ENCODE measurements at regions not wholly inside any gene's neighbourhood (a gene's known extent, or its start where the extent isn't known, plus 50 kb on each side); places are given as distances from the start of the nearest gene placed in this dataset.

DNA sequence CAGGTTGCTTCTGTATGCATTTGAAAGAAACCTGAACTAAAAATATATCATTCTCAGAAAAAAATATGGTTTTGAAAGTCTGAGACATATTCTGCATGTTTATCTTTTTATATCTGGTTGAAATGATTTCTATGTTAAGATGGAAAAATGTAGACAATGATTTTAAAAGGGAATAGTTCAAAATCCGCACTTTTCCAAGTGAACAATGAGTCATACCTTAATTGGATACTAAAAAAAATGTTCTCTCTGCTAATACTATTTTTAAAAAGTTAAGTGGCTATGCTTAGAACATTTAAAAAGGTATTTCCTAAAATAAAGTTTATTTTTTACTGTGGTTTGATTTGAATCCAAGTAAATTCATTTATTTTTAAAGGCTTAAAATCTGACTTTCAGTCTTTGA, 801.4 kb downstream of the SLITRK6 start:
- Mint-ChIP-seq H3K27ac (no peak overlapping the region), H3K4me1 (no peaks in the 10 kb centered on the region), H3K27me3 (no peaks in the 10 kb centered on the region), H3K4me3 (no peak overlapping the region), H3K36me3 (ENCODE audit: low read depth) (no peaks in the 10 kb centered on the region), H3K9me3 (peaks cover 3% of the 10 kb centered on the region)
- DNase-seq = no peak
- no peak for ATAC-seq

DNA sequence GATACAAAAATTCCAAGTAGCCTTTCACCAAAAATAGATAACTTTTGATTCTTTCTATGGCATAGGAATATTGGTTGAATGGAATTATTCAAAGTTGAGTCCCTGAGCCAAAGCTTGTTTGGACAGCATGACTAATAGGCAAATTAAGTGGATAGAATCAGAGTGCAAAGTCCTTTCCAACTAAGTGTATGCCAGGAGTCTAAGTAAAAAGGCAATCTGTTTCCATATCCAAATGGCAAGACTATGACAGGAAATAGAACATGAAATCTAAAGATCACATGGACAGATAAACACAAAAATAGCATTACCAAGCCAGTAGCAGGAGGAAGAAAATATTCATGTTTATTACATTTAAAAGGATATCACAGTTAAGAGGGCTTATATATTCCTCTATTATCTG, 804.6 kb downstream of the SLITRK6 start:
- ATAC-seq (no peak), DNase-seq (no peak)
- Mint-ChIP-seq H3K4me1 (no peaks in the 10 kb centered on the region), H3K4me3 (no peak overlapping the region), H3K27ac (no peak overlapping the region), H3K27me3 (no peaks in the 10 kb centered on the region), H3K36me3 (ENCODE audit: low read depth) (no peaks in the 10 kb centered on the region), H3K9me3 (peaks cover 2% of the 10 kb centered on the region)

DNA sequence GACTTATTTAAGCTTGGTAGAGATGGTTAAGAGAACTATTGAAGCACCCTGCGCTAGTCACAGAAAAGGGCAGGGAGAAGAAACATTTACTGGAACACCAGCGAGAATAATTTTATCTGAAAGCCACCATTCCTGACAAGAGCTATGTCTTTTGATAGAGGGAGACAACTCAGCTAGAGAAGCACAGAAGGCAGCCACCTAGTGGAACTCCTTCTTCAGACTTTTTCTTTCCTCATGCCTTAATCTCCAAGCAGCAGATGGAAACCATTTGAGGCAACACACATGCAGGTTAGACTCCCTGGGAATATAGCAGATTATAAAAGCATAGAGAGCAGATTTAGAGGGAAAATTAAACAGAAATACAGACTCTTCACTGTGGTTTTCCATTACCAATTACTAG, 813.4 kb downstream of the SLITRK6 start:
- Mint-ChIP-seq H3K36me3 (ENCODE audit: low read depth) (no peaks in the 10 kb centered on the region), H3K27ac (no peak overlapping the region)

DNA sequence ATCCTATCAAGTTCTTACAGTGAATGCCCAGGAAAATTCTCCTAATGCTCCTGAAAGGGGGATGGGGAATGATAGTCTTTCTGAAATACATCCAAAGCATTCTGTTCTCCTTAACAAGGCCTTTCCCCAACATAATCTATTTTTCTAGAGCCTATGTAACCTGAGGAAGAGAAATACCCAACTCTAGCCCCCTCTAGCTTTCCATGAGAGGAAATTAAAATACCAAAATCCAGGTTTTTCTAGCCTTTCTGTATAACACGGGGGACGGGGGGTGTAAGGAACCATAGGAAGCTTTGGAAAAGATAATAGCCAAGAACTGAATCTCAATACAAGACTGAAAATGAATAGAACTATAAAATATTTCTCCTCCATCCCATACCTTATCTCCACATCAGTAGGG, 815.9 kb downstream of the SLITRK6 start:
- DNase-seq (no peak), ATAC-seq (no peak)
- Mint-ChIP-seq H3K27me3 (no peaks in the 10 kb centered on the region), H3K27ac (no peak overlapping the region), H3K36me3 (ENCODE audit: low read depth) (no peaks in the 10 kb centered on the region), H3K4me1 (no peaks in the 10 kb centered on the region), H3K4me3 (no peak overlapping the region), H3K9me3 (no peaks in the 10 kb centered on the region)

More for the DNA sequence above, 813.4 kb downstream of the SLITRK6 start:
- Mint-ChIP-seq H3K27me3 (no peaks in the 10 kb centered on the region), H3K4me1 (no peaks in the 10 kb centered on the region), H3K9me3 (peaks cover 4% of the 10 kb centered on the region), H3K4me3 (no peak overlapping the region)
- ATAC-seq (no peak), DNase-seq (no peak)

DNA sequence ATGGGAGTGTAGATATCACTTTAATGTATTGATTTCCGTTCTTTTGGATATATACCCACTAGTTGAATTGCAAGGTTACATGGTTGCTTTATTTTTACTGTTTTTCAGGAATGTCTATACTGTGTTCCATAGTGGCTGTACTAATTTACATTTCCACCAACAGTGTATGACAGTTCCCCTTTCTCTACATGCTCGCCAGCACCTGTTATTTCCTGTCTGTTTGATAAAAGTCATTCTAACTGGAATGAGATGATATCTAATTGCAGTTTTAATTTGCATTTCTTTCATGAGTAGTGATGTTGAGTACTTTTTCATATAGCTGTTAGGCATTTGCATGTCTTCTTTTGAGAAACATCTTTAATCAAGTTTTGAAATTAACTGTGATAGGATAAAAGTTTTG, 818.6 kb downstream of the SLITRK6 start:
- H3K4me1 Mint-ChIP-seq = no peaks in the 10 kb centered on the region
- no peak for ATAC-seq
- no peaks in the 10 kb centered on the region for H3K9me3 Mint-ChIP-seq
- no peak overlapping the region for H3K4me3 Mint-ChIP-seq
- H3K27me3 Mint-ChIP-seq = no peaks in the 10 kb centered on the region
- no peak for DNase-seq
- H3K36me3 Mint-ChIP-seq (ENCODE audit: low read depth) = no peaks in the 10 kb centered on the region
- no peak overlapping the region for H3K27ac Mint-ChIP-seq

DNA sequence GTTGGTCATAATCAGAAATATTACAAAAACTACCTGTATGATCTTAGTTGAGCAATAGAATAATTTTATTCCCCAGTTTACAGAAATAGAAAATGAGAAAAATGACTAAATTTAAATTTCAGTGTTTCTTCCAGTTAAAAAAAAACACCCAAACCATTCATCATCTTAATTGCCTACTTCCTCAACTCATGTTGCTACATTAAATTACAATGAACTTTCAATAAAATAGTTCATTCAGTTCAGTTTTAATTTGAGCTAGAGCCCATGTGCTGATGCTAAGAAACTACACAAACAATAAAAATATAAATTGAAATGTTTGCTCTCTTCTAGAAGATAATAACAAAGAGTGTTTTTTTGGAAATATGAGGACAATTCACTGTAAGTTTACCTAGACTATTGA, 820.4 kb downstream of the SLITRK6 start:
- H3K27me3 Mint-ChIP-seq = no peaks in the 10 kb centered on the region
- no peak overlapping the region for H3K4me3 Mint-ChIP-seq
- no peaks in the 10 kb centered on the region for H3K4me1 Mint-ChIP-seq
- no peak for DNase-seq
- no peaks in the 10 kb centered on the region for H3K9me3 Mint-ChIP-seq
- no peak for ATAC-seq
- no peak overlapping the region for H3K27ac Mint-ChIP-seq
- no peaks in the 10 kb centered on the region for H3K36me3 Mint-ChIP-seq (ENCODE audit: low read depth)

DNA sequence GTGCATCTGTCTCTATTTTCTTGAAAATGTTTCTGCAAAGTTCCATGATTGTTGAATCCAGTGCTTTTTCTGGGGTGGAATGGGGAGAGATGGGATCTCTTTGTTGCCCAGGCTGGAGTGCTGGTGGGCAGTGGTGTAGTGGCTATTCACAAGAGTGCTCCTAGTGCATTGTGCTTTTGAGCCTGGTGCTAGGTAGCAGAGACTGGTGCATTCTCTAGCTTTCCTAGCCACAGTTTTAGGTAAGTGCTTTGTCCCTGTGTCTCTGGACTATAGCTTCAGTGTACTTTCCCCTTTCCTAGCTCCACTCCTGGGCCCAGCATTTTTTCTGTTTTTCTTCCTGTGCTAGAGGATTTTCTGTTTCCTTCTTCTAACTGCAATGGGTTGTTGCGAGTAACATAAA, 825.6 kb downstream of the SLITRK6 start:
- no peaks in the 10 kb centered on the region for H3K27me3 Mint-ChIP-seq
- DNase-seq (no peak), ATAC-seq (no peak)
- peaks cover 7% of the 10 kb centered on the region for H3K9me3 Mint-ChIP-seq
- no peak overlapping the region for H3K4me3 Mint-ChIP-seq
- no peak overlapping the region for H3K27ac Mint-ChIP-seq
- no peaks in the 10 kb centered on the region for H3K4me1 Mint-ChIP-seq
- no peaks in the 10 kb centered on the region for H3K36me3 Mint-ChIP-seq (ENCODE audit: low read depth)

DNA sequence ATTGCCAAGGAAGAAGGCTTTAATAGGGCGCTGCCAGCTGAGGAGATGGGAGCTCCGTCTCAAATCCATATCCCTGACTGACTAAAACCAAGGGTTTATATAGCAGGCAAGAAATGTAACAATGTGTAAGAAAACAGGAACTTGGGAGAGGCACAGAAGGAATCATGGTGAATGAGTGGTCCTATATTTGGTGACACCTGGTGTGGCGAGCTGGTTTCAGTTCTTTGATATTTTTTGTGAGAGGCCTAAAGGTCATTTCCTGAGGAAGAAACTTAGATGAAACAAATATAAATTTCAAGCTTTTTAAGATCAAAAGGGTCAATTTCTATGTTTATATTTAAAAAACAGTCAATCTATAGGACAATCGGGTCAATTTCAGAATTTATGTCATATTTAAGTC, 826.3 kb downstream of the SLITRK6 start:
- H3K9me3 Mint-ChIP-seq = peaks cover 7% of the 10 kb centered on the region
- no peak for DNase-seq
- no peaks in the 10 kb centered on the region for H3K36me3 Mint-ChIP-seq (ENCODE audit: low read depth)
- H3K27ac Mint-ChIP-seq = no peak overlapping the region
- ATAC-seq = no peak
- H3K4me1 Mint-ChIP-seq = no peaks in the 10 kb centered on the region
- no peak overlapping the region for H3K4me3 Mint-ChIP-seq
- no peaks in the 10 kb centered on the region for H3K27me3 Mint-ChIP-seq

DNA sequence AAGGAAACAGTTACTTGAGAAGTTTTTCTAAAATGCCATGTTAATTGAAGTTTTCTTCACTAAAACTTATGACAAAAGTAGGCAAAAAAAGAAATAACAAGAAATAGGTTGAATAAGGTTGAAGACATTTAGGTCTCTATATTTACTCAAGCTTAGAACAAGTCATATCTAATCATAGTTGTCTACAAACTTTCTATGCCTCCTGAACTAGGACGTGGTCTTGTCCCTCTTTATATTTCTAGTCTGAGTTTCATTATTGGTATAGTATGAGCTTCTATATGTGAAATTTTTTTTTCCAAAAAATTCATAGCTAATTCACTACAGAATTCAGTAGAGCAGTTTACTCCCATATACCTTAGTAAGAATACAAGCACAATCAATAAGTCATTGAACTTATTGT, 836.4 kb downstream of the SLITRK6 start:
- no peaks in the 10 kb centered on the region for H3K36me3 Mint-ChIP-seq (ENCODE audit: low read depth)

DNA sequence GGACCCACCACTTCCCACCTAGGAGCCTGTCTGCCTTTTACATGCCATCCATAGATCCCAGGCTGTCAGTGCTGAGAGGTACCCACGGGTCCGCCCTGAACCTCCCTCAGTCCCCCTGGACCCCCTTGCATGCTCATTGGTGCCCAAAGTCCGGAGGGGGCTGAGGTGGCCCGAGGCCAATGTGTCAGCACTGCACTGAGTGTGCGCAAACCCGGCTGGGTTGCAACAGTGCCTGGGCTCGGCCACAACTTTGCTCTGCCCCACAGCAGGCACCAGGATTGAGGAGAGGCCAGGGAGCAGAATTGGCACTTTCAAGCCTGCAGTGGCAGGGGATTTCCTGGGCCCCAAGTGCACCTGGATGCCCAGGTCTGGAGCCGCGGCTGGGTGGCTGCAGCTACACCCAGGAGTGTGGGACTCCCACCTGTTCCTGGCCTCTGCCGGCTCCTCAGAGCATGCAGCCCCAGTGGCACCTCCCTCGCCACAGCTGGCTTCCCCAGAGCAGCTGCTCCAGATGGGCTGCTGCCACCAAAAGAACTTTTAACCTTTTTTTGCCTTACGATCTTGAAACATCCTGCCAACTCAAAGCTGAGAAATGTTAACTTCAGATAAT, 837.0 kb downstream of the SLITRK6 start:
- no peaks in the 10 kb centered on the region for H3K9me3 Mint-ChIP-seq
- H3K27me3 Mint-ChIP-seq = no peaks in the 10 kb centered on the region
- no peak overlapping the region for H3K27ac Mint-ChIP-seq
- no peaks in the 10 kb centered on the region for H3K36me3 Mint-ChIP-seq (ENCODE audit: low read depth)
- H3K4me1 Mint-ChIP-seq = no peaks in the 10 kb centered on the region
- no peak for DNase-seq
- ATAC-seq = no peak
- no peak overlapping the region for H3K4me3 Mint-ChIP-seq

More for the DNA sequence above, 836.4 kb downstream of the SLITRK6 start:
- no peaks in the 10 kb centered on the region for H3K4me1 Mint-ChIP-seq
- no peak for DNase-seq
- no peaks in the 10 kb centered on the region for H3K9me3 Mint-ChIP-seq
- no peak overlapping the region for H3K4me3 Mint-ChIP-seq
- H3K27me3 Mint-ChIP-seq = no peaks in the 10 kb centered on the region
- ATAC-seq = no peak
- H3K27ac Mint-ChIP-seq = no peak overlapping the region

DNA sequence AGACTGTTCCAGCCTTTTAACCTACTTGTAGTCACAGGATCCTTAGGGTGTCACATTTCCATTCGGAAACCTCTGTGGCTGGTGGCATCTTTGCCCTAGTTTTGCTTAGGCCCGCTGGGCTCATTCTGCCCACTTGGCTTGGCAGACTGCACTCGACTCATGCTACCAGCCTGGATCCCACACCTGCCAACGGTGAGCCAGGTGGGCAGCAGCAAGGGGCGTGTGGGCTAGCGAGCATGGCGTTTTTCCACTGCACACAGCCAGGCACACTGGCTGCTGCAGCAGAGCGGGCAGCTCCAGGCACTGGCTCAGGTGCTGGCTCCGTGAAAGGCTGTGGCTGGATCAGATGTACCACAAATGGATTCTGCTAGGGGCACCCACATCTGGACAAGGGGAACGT, 838.2 kb downstream of the SLITRK6 start:
- Mint-ChIP-seq H3K9me3 (no peaks in the 10 kb centered on the region), H3K4me3 (no peak overlapping the region), H3K4me1 (no peaks in the 10 kb centered on the region), H3K27ac (no peak overlapping the region), H3K27me3 (no peaks in the 10 kb centered on the region), H3K36me3 (ENCODE audit: low read depth) (no peaks in the 10 kb centered on the region)
- ATAC-seq (no peak), DNase-seq (no peak)

DNA sequence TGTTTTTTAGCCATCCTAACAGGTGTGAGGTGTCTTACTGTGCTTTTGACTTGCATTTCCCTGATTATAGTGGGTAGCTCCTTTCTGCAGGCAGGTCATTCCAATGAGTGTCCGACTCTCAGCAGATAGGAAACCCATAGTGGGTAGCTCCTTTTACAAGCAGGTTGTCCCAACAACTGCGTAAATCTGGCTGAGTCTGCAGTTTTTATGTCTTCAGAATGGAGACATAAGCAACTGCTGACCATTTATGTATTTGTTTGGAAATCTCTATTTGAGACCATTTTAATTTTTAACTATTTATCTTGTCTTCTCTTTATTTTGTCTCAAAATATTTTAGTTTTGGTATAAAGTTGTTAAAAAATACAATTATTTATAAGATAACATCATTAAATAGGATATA, 839.4 kb downstream of the SLITRK6 start:
- Mint-ChIP-seq H3K4me1 (no peaks in the 10 kb centered on the region), H3K4me3 (no peak overlapping the region), H3K36me3 (ENCODE audit: low read depth) (no peaks in the 10 kb centered on the region), H3K27ac (no peak overlapping the region), H3K27me3 (no peaks in the 10 kb centered on the region), H3K9me3 (no peaks in the 10 kb centered on the region)
- ATAC-seq = no peak
- DNase-seq = no peak

DNA sequence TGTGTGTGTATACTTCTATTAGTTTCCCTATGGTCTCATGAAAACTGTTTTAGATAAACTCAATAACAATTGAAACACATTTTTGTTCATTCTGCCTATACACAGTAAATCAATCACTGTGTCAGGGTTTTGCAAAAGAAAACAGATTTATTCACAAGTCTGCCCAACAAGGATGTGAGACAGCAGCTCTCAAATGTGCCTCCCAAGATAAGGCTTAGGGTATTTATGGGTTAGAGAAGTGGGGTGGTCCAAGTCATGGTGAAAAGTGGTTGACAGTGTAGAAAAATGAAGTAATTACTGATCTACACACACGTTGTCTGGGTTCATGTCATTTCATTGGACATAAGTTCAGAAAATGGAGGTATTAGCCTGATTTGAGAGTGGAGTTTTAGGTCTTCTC, 844.6 kb downstream of the SLITRK6 start:
- H3K27ac Mint-ChIP-seq = no peak overlapping the region
- ATAC-seq (no peak), DNase-seq (no peak)
- peaks cover 1% of the 10 kb centered on the region for H3K9me3 Mint-ChIP-seq
- no peaks in the 10 kb centered on the region for H3K36me3 Mint-ChIP-seq (ENCODE audit: low read depth)
- H3K27me3 Mint-ChIP-seq = no peaks in the 10 kb centered on the region
- no peak overlapping the region for H3K4me3 Mint-ChIP-seq
- no peaks in the 10 kb centered on the region for H3K4me1 Mint-ChIP-seq

DNA sequence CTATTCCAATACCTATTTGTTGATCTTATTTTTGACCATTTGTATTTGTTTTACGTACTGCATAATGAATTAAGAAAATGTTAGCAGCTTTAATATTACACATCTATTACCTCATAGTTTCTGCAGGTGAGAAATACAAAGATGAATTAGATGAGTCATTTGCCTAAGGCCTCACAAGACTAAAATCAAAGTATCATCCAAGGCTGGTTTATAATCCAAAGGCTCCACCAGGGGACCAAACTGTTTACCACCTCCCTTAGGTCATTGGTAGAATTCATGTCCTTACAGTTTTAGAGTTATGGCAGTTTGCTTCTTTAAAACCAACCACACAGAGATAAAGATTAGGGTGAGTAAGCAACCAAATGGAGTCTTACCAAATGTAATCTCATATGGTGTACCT, 848.1 kb downstream of the SLITRK6 start:
- ATAC-seq = no peak
- H3K9me3 Mint-ChIP-seq = peaks cover 7% of the 10 kb centered on the region
- no peaks in the 10 kb centered on the region for H3K4me1 Mint-ChIP-seq
- H3K4me3 Mint-ChIP-seq = no peak overlapping the region
- no peaks in the 10 kb centered on the region for H3K36me3 Mint-ChIP-seq (ENCODE audit: low read depth)
- H3K27ac Mint-ChIP-seq = no peak overlapping the region
- no peak for DNase-seq
- no peaks in the 10 kb centered on the region for H3K27me3 Mint-ChIP-seq

DNA sequence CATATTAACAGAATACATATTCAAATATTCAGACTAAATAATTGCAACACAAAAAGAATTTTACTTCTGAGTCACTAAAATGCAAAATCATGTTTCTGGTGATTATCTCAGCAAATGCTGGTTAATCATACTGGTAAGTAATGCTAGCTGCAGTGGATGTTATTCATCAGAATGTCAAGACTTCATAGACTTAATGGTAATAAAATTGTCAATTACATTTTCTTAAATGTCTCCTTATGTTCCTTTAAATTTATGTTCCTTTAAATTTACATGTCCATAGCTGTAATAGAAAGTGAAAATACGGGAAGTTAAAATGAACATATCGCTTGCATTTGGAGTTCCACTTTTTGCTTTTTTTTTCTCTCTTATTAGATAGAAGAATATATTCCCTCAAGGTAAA, 853.0 kb downstream of the SLITRK6 start:
- Mint-ChIP-seq H3K4me1 (no peaks in the 10 kb centered on the region), H3K9me3 (peaks cover 7% of the 10 kb centered on the region), H3K4me3 (no peak overlapping the region), H3K36me3 (ENCODE audit: low read depth) (no peaks in the 10 kb centered on the region), H3K27me3 (no peaks in the 10 kb centered on the region), H3K27ac (no peak overlapping the region)
- DNase-seq (no peak), ATAC-seq (no peak)

DNA sequence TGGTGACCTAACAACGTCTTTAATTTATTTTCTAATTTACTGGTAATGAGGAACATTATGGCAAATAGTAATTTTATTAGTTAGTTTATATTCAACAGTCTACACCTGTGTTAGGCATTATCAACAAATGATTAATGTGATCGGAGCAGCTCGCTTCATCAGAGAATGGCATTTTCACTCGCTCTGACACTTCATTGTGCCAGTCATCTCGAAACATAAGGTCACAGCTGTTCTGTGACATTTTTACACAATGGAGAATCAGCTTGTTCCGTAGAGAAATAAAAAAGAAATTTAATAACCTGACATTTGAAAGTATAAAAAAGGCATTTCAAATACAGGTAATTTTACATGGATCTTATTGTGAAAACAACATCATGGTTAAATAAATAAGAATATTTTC, 858.4 kb downstream of the SLITRK6 start:
- no peaks in the 10 kb centered on the region for H3K4me1 Mint-ChIP-seq

More for the DNA sequence above, 858.4 kb downstream of the SLITRK6 start:
- no peaks in the 10 kb centered on the region for H3K9me3 Mint-ChIP-seq
- H3K27me3 Mint-ChIP-seq = no peaks in the 10 kb centered on the region
- DNase-seq (no peak), ATAC-seq (no peak)
- H3K4me3 Mint-ChIP-seq = no peak overlapping the region
- no peaks in the 10 kb centered on the region for H3K36me3 Mint-ChIP-seq (ENCODE audit: low read depth)
- H3K27ac Mint-ChIP-seq = no peak overlapping the region
